ENCODE measurements at regions not wholly inside any gene's neighbourhood (a gene's known extent, or its start where the extent isn't known, plus 50 kb on each side); places are given as distances from the start of the nearest gene placed in this dataset.

DNA sequence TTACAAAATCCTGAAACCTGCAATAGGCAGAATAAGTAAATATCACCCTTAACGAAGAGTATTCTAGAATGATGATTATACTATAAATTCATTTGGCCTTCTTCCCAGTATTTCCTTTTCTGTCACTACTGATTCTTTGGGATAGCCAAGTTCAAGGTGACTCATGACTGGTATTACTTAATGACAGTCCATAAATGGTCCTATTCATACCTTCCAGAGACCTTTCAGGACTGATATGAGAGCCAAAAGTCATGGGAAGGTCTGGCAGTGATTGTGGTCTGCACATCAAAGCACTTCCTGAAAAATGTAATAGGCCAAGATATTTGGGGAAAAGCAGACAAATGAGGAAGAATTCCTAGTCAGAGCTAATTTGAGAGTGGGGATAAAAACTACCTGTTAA lies 239.6 kb upstream of the FAM47A start:
- Histone ChIP-seq H4K20me1 (ENCODE audit: insufficient read depth, low read length) (no peaks in the 10 kb centered on the region), H4K8ac (ENCODE audit: low read depth in 2 of 2, low read length in 2 of 2) (no peak overlapping the region), H2AFZ (replicated peaks; ENCODE audit: low read length, poor library complexity) (no peak overlapping the region), H3K9ac (ENCODE audit: low read depth, low read length) (no peak overlapping the region), H3K56ac (ENCODE audit: extremely low read depth, insufficient read depth, low read length) (no peak overlapping the region), H2BK120ac (ENCODE audit: low read depth, low read length) (no peak overlapping the region), H3K4me1 (ENCODE audit: control insufficient read depth, insufficient read depth, low read length) (no peaks in the 10 kb centered on the region), H2BK15ac (ENCODE audit: low read depth, low read length) (no peak overlapping the region), H3K36me3 (ENCODE audit: control insufficient read depth, insufficient read depth, low read length) (no peaks in the 10 kb centered on the region), H3K4me3 (ENCODE audit: insufficient read depth, low read depth, low read length) (no peak overlapping the region), H3K9me1 (ENCODE audit: insufficient read depth, low read length) (no peaks in the 10 kb centered on the region), H4K91ac (ENCODE audit: insufficient read depth, low read depth, low read length) (no peak overlapping the region), H2BK5ac (ENCODE audit: low read depth, low read length, poor library complexity, severe bottlenecking) (no peak overlapping the region), H3K14ac (replicated peaks; ENCODE audit: low read depth, low read length) (no peak overlapping the region), H3K23ac (ENCODE audit: low read depth, low read length) (no peak overlapping the region), H2BK20ac (ENCODE audit: low read depth, low read length) (no peak overlapping the region), H3K27ac (ENCODE audit: insufficient read depth, low read length) (no peak overlapping the region), H3K4ac (ENCODE audit: low read depth, low read length) (no peak overlapping the region), H3K9me3 (ENCODE audit: control insufficient read depth, insufficient read depth, low read length) (0 out of 2 replicates have a peak, but pooled peaks cover 3% of the 10 kb centered on the region), H4K5ac (ENCODE audit: low read depth, low read length) (no peak overlapping the region), H3K4me2 (ENCODE audit: low read depth, low read length) (no peak overlapping the region), H2AK5ac (ENCODE audit: low read depth, low read length) (no peak overlapping the region), H3K18ac (ENCODE audit: low read depth, low read length) (no peak overlapping the region), H3K27me3 (ENCODE audit: control insufficient read depth, insufficient read depth, low read length) (no peaks in the 10 kb centered on the region), H3K79me1 (ENCODE audit: low read depth in 1 of 2, low read length in 2 of 2) (no peaks in the 10 kb centered on the region), H2AK9ac (replicated peaks; ENCODE audit: low read depth, low read length, poor library complexity) (no peak overlapping the region)
- TF ChIP-seq BHLHE40 (IDR thresholded peaks at IDR 0.05; ENCODE audit: low read depth, low read length) (no peak), MXI1 (IDR thresholded peaks at IDR 0.05; ENCODE audit: borderline replicate concordance, low read depth, low read length) (no peak), MAZ (IDR thresholded peaks at IDR 0.05; ENCODE audit: borderline replicate concordance, low read depth, low read length) (no peak), RAD21 (IDR thresholded peaks at IDR 0.05; ENCODE audit: low read length) (no peak), CHD1 (IDR thresholded peaks at IDR 0.05; ENCODE audit: low read depth, low read length) (no peak), NFE2L2 (IDR thresholded peaks at IDR 0.05; ENCODE audit: low read depth, low read length) (no peak), FOS (IDR thresholded peaks at IDR 0.05; ENCODE audit: low read depth, low read length) (no peak), RFX5 (IDR thresholded peaks at IDR 0.05; ENCODE audit: low read depth, low read length) (no peak), SMC3 (IDR thresholded peaks at IDR 0.05; ENCODE audit: low read depth, low read length) (no peak), MAFK (IDR thresholded peaks at IDR 0.05; ENCODE audit: low read depth, low read length) (no peak), CEBPB (IDR thresholded peaks at IDR 0.05; ENCODE audit: low read depth, low read length) (no peak), RCOR1 (IDR thresholded peaks at IDR 0.05; ENCODE audit: insufficient replicate concordance, low read length) (no peak)
- TF ChIP-seq, protein P1, sequence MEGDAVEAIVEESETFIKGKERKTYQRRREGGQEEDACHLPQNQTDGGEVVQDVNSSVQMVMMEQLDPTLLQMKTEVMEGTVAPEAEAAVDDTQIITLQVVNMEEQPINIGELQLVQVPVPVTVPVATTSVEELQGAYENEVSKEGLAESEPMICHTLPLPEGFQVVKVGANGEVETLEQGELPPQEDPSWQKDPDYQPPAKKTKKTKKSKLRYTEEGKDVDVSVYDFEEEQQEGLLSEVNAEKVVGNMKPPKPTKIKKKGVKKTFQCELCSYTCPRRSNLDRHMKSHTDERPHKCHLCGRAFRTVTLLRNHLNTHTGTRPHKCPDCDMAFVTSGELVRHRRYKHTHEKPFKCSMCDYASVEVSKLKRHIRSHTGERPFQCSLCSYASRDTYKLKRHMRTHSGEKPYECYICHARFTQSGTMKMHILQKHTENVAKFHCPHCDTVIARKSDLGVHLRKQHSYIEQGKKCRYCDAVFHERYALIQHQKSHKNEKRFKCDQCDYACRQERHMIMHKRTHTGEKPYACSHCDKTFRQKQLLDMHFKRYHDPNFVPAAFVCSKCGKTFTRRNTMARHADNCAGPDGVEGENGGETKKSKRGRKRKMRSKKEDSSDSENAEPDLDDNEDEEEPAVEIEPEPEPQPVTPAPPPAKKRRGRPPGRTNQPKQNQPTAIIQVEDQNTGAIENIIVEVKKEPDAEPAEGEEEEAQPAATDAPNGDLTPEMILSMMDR (conservative IDR thresholded peaks at IDR 0.05; ENCODE audit: low read depth, low read length), result no peak
- TF ChIP-seq, protein P2, sequence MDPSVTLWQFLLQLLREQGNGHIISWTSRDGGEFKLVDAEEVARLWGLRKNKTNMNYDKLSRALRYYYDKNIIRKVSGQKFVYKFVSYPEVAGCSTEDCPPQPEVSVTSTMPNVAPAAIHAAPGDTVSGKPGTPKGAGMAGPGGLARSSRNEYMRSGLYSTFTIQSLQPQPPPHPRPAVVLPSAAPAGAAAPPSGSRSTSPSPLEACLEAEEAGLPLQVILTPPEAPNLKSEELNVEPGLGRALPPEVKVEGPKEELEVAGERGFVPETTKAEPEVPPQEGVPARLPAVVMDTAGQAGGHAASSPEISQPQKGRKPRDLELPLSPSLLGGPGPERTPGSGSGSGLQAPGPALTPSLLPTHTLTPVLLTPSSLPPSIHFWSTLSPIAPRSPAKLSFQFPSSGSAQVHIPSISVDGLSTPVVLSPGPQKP (IDR thresholded peaks at IDR 0.05; ENCODE audit: borderline replicate concordance, low read depth, low read length), result no peak
- TF ChIP-seq, protein P3, sequence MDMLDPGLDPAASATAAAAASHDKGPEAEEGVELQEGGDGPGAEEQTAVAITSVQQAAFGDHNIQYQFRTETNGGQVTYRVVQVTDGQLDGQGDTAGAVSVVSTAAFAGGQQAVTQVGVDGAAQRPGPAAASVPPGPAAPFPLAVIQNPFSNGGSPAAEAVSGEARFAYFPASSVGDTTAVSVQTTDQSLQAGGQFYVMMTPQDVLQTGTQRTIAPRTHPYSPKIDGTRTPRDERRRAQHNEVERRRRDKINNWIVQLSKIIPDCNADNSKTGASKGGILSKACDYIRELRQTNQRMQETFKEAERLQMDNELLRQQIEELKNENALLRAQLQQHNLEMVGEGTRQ (IDR thresholded peaks at IDR 0.05; ENCODE audit: low read depth, low read length), result no peak
- intact Hi-C loops (cut with micrococcal nuclease), result no loop called here
- ChIA-PET CTCF (no interaction called here), POLR2A (ENCODE audit: unreplicated experiment) (no interaction called here)
- DNase-seq (no peak), ATAC-seq (ENCODE audit: low read depth) (no peak)
- no TSS peak for BruUV-seq (replicated peaks)
- dilution Hi-C loops (cut with HindIII; ENCODE audit: low sequenced_read_pairs, unreplicated experiment), result no loop called here
- WGBS, 2 experiments (ENCODE audit: extremely low coverage in 2 of 2, insufficient read length in 1 of 2), result no CpG with 5 or more reads among the region's 1 CpG
- in situ Hi-C loops (cut with MboI; ENCODE audit: low sequenced_read_pairs), result no loop called here

Data from IMR-90 (cell line).